ENCODE measurements at regions not wholly inside any gene's neighbourhood (a gene's known extent, or its start where the extent isn't known, plus 50 kb on each side); places are given as distances from the start of the nearest gene placed in this dataset.
"Not testable (repeated sequence)": the region's sequence is repeated elsewhere in the genome, so short reads cannot be mapped to it uniquely, and the experiment has no call there.

DNA sequence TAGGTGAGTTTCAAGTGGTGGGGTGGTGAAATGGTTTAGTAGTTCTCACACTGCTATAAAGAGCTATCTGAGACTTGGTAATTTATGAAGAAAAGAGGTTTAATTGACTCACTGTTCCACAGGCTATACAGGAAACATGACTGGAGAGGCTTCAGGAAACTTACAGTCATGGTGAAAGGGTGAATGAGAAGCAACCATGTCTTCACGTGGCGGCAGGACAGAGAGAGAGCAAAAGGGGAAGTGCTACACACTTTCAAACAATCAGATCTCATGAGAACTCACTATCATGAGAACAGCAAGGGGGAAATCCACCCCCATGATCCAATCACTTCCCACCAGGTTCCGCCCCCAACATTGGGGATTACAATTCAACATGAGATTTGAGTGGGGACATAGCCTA lies 67.3 kb upstream of the KCNA1 start:
- TF ChIP-seq CTCF (conservative IDR thresholded peaks at IDR 0.05; ENCODE audit: low read depth, low read length); EZH2 (IDR thresholded peaks at IDR 0.05; ENCODE audit: borderline replicate concordance, low read depth, low read length, poor library complexity, severe bottlenecking): not testable (repeated sequence)

Measured in A673 (cell line).